HL-60/S4 (cell line): ENCODE measurements at regions not wholly inside any gene's neighbourhood (a gene's known extent, or its start where the extent isn't known, plus 50 kb on each side); places are given as distances from the start of the nearest gene placed in this dataset.

Experiments
- in situ Hi-C: fragments of 300-500 bp; cut with MboI; formaldehyde crosslinking; loops from 2 replicates; pipeline ENCODE4 v1.14.3; 2022; ENCODE audit warnings: low sequenced_read_pairs

DNA sequence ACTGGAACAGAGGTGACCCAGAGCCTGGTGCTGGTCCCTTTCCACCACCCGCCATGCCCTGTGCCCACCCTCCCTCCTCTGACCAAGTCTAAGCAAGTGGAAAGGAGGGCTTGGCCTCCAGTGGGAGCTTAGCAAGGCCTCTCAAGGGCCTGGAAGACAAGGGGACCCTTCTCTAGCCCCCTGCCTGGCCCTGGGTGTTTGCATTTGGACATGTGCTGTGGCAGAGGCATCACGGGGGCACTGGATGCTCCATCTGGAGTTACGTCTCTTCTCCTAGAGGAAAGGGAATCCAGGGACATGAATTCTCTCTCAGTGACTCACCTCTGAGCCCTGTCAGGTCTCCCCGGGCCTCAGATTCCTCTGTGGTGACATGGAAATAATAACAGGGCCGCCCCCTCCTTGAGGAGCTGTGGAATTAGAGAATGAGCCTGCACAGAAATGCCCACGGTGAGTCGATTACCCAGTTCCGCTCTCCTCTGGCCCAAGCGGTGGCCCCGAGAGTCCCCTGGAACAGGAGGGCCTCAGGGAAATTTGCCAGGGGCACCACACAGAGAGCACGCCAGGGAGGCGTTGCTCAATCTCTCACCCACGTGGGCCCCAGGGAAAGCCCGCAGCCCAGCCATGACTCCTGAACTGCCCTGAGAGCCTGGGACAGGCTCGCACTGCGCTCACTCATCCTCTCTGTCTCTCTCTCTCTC, 189.6 kb downstream of the BCOR start:
- in situ Hi-C loops = no loop called here

DNA sequence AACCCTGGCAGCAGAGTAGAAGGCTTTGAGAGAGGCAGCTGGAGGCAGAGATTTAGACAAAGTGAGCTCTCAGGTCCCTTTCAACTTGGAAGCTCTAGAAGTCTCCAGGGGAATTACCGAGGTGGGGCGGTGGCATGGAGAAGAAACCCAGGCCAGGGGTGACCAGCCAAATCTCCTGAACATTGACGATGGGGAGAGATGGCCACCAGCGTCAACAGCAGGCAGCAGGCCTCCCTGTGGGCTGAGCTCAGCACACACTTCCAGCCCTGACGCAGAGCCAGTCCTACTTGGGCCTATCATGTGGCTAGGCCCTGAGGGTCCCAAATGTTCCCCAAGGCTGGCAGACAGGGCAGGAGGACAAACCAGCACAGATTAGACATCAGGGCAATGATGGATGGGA, 187.8 kb downstream of the BCOR start:
- in situ Hi-C loops = no loop called here

DNA sequence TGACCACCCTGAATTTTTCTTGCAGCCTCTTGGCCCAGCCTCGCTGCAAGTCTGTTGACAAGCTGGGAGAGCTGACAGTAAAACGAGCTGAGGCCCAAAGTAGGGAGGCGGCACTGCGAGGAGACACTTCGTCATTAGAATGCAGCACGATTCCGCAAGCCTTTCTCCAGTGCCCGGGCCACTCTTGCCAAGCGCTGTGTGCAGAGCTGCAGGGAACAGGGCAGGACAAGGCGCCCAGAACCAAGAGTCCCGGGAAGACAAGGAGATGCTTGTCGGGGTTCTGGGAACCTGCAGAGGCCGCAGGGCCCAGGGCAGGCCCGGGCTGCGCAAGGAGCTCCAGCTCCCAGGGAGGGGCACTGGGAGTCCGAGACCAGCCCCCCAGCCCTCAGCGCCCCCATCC, 187.1 kb downstream of the BCOR start:
- in situ Hi-C loops = no loop called here

DNA sequence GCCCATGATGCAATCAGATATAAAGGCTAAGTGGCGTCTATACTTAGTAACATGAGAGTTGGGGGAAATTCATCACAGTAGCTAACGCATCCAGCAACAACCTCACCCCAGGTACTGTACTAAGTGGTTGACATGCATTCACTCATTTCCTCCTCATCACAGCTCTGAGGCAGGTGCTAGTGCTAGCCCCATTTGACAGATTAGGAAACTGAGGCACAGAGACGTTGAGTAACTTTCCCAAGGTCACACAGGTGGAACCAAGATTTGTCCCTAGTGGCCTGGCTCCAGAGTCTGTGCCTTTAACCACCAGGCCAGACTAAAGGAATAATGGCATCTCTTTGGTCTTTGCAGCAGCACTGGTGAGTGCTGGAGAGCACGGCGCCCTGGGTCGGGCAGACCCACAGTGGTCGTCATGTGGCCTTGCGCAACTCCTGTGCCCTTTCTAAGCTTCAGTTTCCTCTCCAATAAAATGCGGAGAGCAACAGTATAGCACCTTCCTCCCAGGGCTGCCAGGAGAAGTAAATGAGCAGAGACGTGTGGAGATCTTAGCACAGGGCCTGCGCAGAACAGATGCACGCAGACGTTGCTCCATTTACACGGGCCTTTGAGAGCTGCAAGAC, 186.4 kb downstream of the BCOR start:
- in situ Hi-C loops = no loop called here

DNA sequence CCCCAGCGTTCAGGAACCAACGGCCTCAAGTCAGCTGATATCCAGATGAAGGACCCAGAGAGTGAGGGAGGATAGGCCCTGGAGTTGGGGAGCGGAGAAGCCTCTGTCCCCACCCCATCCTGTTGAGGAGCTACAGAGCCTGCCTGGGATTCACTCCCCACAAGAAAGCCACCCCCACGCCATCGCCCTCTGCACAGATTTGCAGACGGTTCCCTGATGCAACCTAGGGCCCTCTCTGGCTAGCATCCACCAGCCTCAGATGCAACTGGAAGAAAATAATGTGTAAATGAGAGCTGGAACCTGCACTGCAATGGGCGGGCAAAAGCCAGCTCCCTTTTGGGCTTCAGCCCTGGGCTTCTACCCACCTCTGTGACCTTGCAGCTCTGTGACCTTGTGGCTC, 185.6 kb downstream of the BCOR start:
- in situ Hi-C loops = no loop called here

DNA sequence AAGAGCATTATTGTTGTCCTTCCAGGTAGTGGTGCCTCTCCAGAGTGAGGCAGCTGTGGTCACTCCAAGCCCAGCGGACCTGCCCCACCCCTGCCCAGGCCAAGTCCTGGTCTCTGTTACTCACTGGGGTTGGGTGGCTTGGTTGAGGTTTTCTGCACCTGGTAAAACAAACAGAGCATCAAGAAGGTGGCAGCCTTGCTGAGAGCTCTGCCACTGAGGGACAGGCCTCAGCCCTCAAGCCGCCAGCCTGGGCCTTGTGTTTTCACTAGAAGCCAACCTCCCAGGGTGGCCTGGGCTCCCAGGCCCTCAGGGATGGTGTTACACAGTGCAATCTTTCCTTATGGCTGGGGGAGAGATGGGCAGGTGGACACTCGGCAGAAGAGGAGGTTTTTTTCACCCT, 182.7 kb downstream of the BCOR start:
- in situ Hi-C loops = no loop called here

DNA sequence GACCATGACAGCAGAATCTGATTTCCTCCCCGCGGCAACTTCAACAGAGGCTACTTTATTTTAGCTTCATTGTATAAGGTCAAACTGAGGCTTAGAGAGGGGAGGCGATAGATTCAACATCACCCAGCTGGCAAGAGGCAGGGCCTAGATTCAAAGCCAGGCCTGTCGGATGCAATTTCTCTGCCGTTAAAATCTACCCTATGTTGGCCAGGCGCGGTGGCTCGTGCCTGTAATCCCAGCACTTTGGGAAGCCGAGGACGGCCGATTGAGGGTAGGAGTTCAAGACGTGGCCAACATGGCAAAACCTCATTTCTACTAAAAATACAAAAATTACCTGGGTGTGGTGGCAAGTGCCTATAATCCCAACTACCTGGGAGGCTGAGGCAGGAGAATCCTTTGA, 182.2 kb downstream of the BCOR start:
- in situ Hi-C loops = no loop called here

DNA sequence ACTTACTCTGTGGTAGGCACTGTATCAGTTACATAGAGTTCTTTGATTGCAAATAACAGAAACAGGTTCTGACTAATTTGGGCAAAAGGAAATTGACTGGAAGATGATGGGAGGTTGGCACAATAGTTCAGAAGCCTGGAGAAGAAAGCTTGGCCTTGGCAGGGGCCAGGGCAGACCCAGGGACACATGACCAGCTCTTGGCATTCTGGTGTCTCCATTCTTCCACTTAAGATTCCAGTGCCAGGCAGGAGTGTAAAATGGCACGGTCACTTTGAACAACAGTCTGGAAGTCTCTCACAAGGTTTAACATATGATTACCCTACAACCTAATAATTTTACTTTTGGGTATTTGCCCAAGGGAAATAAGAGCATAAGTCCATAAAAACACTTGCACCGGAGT, 175.9 kb downstream of the BCOR start:
- in situ Hi-C loops = no loop called here

DNA sequence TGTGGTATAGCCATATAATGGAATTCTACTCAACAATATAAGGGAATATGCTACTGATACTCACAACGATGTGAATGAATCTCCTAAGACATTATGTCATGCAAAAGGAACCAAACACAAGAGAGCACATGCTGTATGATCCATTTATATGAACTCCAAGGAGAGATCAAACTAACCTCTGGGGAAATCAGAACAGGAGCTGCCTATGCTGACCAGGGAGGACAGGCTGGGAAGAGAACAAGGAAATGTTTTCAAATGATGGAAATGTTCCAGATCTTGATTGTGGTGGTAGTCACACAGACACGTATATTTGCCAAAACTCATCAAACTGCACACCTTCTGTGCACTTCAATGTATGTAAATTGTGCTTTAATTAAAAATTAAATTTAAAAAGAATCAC, 175.3 kb downstream of the BCOR start:
- in situ Hi-C loops = no loop called here

DNA sequence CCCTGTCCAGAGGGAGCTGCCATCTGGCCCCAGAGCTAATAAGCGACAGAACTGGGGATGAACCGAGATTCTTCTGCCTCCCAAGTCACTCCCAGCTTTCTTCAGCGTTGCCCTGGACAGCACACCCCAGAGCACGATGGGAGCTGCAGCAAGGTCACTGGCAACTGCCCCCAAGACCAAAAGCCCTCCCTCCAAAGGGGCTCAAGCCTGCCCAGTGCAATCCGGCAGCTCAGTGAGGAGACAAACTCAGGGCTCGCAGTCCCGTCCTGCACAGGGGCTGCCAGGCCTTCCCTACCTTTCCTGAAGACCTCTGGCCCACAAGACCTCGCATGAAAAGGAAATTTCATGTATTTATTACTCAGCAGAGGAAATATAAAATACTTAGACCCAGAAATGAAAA, 174.8 kb downstream of the BCOR start:
- in situ Hi-C loops = no loop called here

DNA sequence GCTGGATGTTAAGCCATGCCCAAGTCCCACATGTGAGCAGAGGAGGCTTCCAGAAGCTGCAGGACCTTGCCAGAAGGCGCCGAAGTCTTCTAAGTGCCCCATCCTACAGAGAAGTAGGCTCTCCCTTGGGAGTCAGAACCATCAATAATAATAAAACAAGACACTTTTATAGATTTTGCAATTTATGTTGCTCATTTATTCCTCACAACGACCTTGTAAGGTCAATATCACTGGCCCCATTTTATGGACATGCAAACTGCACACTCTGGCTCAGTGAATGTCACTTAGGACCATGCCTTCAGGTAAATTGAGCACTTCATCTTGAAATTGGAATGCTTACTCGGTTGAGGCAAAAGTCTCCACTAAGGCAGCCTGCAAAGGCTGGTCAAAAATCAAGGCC, 170.4 kb downstream of the BCOR start:
- in situ Hi-C loops = no loop called here

DNA sequence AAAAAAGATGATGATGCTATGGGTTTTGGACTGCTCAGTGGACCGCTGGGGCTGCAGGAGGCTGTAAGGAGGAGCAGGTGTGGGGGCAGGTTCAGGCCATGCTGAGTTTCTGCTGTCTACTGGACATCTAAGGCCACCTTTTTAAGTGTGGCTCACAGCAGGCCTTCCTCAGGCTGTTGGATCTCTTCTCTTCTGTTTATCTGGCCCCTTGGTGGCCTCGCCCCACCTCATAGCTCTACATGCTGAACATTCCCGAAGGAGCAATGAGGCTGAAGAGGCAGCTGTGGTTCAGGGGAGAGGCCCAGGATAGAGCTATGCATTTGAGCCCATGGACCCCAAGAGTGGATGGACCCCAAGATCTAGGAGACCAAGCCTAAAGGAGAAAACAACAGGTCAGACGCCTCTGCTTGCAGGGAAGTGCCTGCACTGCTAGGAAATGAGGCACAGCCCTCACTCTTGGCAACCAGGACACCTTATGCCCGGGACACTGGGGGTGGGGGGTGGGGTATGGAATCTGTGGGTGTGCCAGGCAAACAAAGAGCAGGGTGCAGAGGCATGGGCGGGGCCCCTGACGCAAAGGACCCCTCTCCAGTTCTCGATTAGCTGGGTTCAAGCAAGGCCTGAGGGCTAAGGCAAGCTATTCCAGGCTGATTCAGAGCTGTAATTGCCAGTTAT, 168.9 kb downstream of the BCOR start:
- in situ Hi-C loops = no loop called here

DNA sequence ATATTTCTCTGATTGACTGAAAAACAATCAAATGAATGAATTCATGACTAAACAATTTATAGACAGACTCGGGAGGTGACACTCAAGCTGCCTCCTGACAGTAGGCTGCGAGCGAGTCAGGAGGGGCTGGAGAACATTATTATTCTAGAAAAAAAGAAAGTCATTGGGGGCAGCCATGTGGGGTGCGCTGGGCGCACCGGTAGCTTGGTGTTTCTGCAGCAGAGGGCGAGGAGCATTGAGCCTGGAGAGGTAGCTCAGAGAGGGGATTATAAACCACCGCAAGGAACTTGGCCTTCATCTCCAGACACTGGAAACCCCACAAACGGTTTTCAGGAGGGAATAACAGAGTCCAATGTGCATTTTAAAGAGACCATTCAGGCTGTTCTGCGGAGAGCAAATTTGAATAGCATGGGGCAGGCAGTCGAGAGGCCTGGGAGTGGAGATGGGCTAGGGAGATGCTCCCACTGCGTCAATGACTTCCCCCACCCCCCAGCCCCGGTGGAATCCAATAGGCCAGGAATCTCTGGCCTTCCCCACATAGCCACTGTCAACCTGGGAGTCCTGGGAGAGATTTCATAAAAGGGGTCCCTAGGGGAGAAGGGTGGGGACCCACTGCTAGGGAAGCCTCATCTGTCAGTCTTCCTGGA, 168.3 kb downstream of the BCOR start:
- in situ Hi-C loops = no loop called here

DNA sequence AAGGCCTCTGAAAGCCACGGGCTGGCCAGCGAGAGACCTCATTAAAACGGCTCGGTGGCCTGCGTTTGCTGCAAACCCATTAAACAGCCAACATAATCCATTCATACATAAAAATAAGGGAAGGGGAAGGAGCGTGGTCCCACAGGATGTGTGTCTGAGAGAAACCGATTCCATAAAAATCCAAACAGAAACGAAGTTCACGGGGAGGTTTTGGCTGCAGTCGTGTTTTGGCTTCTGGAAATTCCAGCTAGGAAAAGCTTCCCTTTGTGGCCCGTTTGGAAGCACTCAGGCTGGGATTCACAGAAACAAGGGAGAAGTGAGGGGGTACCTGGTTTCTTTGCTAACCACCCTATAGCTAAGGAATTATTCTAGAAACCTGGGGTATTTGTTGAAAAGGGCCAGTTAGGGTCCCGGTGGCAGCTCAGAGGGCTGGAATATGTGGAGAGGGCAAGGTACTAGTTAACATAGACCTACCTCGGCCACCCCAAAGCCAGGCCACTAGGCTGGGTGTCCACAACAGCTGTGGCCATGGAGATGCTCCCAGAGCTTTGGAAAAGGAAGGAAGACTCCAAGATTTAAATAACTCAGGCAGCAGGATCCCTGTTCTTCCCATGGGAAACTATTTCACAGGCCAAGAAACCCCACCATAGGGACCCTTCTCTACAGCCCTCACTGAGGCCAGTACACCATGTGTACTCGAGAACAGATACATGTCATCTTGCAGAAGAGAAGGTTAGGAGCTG, 166.8 kb downstream of the BCOR start:
- in situ Hi-C loops = no loop called here

DNA sequence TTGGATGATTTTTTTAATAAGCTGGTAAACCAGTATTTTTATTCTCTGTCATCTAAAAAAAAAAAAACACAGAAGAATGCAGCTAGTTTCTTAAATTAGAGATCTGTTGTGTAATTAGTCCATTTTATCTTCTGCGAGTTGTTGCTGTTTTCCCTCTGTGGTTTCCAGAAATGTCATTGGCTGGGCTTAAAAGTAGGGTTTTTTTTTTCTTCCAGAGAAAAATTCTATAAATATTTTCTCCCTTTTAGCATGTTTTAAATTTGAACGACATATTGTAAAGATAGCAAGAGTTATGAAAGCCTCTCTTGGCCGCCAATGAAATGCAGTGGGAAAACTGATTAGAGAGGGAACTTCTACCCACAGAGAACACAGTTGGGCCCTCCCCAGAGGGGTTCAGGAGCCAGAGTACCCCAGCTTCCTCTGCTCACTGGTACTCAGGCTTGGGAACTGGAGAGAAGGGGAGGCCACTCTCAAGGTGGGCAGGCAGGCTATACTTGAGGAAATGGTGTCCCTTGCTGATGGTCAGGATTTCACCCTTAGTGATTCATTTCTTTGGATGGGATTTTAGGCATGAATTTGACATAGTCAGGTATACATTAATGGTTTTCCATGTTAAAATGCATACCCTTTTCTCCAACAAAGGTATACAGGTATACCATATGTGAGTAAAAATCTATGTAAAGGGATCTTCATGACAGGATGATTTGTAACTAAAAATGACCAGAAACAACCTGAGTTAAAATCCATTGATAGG, 166.1 kb downstream of the BCOR start:
- in situ Hi-C loops = no loop called here

DNA sequence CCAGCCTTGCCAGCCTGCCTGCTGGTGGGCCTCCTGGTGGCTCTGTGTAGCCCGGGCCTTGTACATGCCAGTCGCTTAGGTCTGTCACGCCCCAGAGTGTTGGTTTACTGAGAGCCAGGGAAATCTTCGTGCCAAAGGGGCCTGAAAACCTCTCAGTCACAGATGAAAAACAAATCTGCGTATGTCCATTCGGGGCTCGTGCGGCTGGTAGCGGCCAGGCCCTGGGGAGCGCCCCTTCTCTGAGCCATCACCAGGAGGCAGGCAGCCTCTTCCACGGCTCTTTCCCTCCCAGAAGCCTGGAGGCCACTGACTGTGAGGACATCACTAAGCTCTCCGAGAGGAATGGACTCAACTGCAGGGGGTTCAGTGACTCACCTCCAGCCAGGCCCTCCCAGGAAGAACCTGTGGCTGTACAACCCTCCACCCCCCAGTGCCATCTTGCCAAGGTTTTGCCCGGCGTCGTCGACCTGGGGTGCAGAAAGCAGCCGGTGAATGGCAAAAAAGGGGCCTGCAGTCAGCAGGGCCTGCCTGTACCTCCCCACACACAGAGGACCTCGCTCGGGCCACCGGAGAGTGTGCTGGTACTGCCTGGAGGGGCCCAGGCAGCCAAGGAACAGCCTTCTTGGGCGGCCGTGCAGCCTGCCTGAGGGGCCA, 162.2 kb downstream of the BCOR start:
- in situ Hi-C loops = no loop called here

DNA sequence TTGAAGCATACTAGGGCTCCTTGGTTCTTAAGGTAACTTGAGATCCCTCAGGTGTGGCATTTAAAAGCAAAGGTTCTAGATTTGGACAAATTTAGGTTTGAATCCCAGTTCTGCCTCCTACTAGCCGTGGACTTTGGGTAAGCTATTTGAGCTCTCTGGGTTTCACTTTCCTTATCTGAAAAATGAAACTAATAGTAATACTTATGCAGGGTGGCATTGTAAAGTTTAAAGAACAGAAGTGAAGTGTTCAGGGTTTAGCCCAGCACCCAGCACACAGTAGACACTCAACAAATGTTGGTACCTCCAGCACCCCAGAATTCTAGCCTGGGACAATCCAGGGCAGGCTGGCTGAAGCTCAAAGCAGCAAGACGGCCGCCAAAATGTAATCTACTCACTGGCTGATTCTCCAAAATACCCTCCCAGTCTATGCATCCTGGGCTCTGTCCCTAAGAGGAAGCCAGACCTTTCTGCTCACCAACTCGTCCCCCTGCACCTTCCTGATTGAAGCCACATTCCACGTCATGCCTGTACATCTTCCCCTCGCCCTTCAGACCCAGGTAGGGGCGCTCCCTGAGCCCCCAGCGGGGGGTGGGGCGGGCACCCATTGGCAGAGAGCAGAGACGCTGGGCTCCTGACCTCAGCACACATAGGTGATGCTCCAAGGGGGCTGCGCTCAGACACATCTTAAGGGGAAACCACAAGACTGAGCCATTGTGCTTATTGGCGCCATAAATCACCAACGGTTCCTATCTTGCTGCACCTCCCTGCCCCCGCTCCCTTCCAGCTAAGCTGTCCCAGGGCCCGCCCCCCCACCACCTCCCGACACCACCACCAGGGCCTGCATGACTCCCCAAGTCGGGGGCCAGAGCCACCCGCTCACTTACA, 160.6 kb downstream of the BCOR start:
- in situ Hi-C loops = no loop called here

DNA sequence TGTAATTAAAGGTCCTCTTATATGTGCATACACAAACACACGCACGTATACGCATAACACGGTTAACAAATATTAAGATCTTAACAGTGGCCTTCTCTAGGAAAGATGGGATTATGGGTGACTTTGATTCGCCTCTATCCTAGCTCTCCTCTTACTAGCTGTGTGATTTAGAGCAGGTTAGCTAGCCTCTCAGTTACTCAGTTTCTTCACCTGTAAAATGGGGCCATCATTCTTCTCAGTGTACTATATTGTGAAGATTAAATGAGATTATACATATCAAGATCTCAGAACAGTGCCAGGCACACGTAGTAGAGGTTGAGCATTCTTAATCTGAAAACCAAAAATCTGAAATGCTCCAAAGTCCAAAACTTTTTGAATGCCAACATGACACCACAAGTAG, 159.3 kb downstream of the BCOR start:
- in situ Hi-C loops = no loop called here

DNA sequence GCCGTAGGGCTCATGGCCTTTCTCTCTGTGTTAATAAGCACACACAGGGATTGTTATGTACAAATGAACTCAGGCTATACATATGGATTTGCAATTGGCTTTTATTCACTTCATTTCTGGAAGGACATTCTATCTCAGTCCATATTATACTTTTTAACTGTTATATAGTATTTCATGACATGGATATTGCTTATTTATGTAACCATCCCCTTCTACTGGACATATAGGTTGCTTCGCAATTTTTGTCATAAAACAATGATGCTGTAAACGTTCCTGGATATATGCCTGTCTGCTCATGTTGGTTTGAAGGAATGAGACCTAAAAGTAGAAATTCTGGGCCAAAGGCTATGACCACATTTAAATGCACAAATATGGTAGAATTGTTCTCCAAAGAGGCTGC, 158.1 kb downstream of the BCOR start:
- in situ Hi-C loops = no loop called here
